HG03439 (cell line): ENCODE measurements at regions not wholly inside any gene's neighbourhood (a gene's known extent, or its start where the extent isn't known, plus 50 kb on each side); places are given as distances from the start of the nearest gene placed in this dataset.
"Not testable (repeated sequence)": the region's sequence is repeated elsewhere in the genome, so short reads cannot be mapped to it uniquely, and the experiment has no call there.

Source experiments
- ATAC-seq: cut with Tn5 transposase; IDR thresholded peaks from one replicate; pipeline ENCODE4 v1.9.1; 2021; ENCODE audit warnings: mild to moderate bottlenecking, moderate library complexity; ENCODE audit not compliant: unreplicated experiment

GRCh38 chr5:116747881-116748280, 173.3 kb upstream of the SEMA6A start:
- no peak for ATAC-seq

- no peak for ATAC-seq
Observed at GRCh38 chr5:116746668-116747067, 172.0 kb upstream of the SEMA6A start.

GRCh38 chr5:116740771-116741170, 166.1 kb upstream of the SEMA6A start:
- no peak for ATAC-seq

- ATAC-seq, result no peak
Observed at GRCh38 chr5:116739571-116739970, 164.9 kb upstream of the SEMA6A start.

- ATAC-seq, result no peak
Observed at GRCh38 chr5:116738615-116739261, 164.1 kb upstream of the SEMA6A start.

DNA sequence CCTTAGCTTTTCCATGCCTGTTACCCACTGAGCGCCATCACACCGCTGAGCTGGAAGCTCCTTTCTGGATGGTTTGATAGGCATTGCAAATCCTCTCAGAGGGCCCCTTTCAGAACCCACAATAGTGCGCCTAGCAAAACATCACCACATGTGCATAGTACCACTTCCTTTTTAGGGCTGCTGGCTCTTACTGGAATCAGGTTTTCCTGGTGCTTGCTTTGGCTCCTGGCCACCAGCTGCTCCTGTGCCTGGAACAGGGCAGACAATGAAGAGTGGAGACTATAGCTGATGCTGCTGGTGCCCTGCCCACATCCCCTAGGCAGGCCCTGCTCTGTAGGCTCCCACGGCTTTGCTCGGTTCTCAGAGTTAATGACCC, 163.6 kb upstream of the SEMA6A start:
- no peak for ATAC-seq

DNA sequence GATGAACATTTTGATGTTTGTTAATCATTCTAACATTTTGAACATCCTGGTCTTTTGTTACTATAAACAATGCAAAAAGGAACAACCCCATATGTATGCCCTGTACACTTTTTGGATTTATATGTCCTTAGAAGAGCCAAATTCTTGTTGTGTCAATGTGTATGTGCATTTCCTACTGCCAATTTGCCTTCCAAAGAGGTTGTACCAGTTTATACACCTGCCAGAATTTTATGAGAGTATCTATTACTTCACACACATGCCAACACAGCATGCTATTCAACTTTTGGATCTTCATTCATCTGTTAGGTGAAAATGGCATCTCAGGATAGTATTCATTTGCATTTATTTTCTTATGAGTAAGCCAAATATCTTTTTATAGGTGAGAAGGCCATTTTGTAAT, 162.0 kb upstream of the SEMA6A start:
- ATAC-seq, result no peak

DNA sequence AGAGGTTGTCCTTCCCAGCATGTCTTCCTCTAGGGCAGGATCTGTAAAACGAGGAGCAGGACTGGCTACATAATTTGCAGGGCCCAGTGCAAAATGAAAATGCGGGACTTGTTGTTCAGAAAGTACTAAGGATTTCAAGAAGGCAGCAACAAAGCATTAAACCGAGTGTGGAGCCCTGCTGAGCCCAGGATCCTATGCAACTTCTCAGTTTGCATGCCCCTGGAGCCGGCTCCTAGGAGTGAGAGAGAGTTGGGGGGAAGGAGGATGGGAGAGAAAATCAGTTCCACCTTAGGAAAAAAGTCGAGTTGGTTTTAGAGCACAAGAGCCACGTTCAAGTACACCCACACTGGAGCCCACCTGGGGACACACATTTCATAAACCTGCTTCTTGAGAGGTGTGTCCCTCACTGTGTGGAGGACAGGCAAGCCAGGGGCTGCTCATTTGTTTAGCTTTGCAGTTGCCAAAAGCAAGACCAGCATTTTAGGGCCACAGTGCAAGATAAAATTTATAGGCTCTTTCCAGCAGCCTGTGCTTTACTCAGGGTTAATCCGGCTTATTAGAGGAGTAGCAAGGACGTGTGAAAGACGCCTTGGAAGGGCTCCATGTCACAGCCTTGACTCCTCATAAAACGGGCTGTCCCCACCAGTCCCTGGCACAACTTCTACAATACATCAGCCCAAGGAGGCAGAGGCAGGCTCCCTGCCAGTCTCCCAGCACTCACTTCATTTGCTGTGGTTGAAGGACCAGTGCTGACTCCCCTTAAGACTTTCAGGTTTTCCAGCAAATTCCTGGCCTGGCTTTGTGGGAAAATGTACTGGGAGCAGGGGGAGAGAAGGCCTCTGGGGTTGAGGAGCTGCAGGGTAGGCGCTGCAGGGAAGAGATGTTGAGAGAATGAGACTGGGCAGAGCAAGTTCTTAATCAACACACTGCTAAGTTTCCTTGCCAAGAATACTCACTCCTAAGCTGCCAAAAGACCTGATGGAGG, 159.7 kb upstream of the SEMA6A start:
- ATAC-seq, result no peak

DNA sequence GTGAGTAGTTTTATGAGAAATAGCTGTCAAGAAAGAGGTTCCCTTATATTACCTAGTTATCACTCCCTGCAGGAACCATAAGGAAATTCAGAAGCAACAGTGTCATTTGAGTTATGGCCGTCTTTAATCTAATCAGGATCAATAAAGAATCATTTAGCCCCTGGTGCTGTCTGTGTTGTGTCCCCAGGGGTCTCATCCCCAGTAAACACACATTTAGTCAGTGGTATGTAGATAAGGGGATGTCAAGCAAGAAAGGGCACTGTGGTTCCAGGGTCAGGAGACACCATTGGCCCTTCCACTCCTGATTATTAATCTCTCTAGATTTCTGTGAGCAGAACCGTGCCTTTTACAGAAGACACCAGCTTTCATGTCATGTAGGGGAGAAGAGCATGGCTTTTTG, 158.0 kb upstream of the SEMA6A start:
- no peak for ATAC-seq

- no peak for ATAC-seq
Observed at GRCh38 chr5:116731432-116731831, 156.8 kb upstream of the SEMA6A start.

DNA sequence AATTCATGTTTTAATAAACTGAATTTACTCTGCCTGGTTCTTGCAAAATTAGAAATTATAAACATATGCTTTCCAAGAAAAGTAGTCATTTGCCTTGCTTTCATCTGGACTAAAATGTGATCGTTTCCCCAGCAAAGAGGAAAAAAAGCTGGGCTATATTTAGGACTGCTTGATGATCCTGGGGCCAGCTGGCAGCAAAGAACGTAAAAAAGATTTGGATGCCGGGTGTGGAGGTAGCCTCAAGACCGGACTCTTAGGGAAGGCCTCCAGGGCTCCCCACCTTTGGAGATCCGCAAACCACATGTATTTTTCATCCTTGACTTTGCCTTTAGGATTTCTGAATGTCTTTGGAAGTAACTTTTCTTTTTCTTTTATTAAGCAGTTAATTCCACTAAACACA, 156.1 kb upstream of the SEMA6A start:
- no peak for ATAC-seq

DNA sequence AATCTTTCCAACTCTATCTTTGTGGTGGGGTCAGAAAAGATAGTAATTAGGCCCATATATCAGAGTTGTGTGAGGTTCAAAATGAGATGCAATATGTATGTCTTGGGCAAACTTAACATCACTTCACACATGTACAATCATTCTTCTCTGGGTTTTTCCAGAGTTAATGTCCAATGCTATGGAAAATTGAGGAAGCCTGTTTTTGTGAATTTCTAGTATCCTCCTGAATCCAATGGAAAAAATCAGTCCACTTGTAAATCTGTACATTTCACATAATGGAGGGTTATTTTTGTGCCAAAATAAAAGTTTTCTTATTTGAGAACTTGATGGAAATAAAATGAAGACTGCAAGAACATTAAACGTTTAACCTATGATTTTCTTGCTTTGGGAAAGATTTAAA, 155.6 kb upstream of the SEMA6A start:
- no peak for ATAC-seq

GRCh38 chr5:116727248-116727647, 152.6 kb upstream of the SEMA6A start:
- ATAC-seq, result no peak

DNA sequence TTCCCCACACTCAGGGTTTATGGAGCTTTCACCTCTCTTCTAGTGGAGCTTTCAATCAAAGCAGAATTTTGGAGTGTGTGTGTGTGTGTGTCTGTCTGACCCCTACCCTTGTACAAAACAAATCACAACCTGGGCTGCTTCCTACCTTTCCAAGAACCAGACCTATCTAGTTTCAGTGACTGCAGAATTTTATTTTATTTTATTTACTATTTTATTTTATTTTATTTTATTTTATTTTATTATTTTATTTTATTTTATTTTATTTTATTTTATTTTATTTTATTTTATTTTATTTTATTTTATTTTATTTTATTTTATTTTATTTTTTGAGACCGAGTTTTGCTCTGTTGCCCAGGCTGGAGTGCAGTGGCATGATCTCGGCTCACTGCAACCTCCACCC, 151.6 kb upstream of the SEMA6A start:
- ATAC-seq, result not testable (repeated sequence)

GRCh38 chr5:116724971-116725370, 150.3 kb upstream of the SEMA6A start:
- ATAC-seq, result no peak

GRCh38 chr5:116722651-116723050, 148.0 kb upstream of the SEMA6A start:
- ATAC-seq, result no peak

- no peak for ATAC-seq
Observed at GRCh38 chr5:116719106-116719505, 144.5 kb upstream of the SEMA6A start.

GRCh38 chr5:116718317-116718716, 143.7 kb upstream of the SEMA6A start:
- no peak for ATAC-seq

GRCh38 chr5:116709082-116709481, 134.5 kb upstream of the SEMA6A start:
- no peak for ATAC-seq

GRCh38 chr5:116705121-116705519, 130.5 kb upstream of the SEMA6A start:
- ATAC-seq, result not testable (repeated sequence)

DNA sequence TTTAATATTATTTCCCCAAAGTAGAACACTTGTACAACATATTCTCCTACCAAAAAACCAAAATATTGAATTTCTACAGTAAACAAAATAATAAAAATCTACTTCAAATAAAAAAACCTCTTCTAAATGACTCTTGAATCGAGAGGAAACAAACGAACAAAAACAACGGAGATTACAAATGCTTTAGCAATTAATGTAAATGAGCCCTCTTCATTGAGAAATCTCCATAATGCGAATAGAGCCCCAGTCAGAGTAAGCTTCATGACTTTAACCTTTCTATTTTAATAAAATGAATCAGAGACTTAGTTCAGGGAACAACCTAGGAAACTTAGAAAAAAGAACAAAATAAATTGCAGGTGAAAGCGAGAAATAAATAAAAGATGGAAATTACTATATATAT, 129.3 kb upstream of the SEMA6A start:
- ATAC-seq, result no peak

- ATAC-seq, result no peak
Observed at GRCh38 chr5:116703328-116703727, 128.7 kb upstream of the SEMA6A start.
